HUES64 (cell line): ENCODE measurements at regions not wholly inside any gene's neighbourhood (a gene's known extent, or its start where the extent isn't known, plus 50 kb on each side); places are given as distances from the start of the nearest gene placed in this dataset.

Source experiments
- H3K27ac ChIP-seq: 2 replicates; pipeline ENCODE4 v1.7.0; 2013; ENCODE audit warnings: low read depth, low read length, inconsistent platforms
- H3K27me3 ChIP-seq: 2 replicates; pipeline ENCODE4 v1.6.1; 2013; ENCODE audit warnings: mild to moderate bottlenecking, low read length; ENCODE audit not compliant: insufficient read depth
- H3K36me3 ChIP-seq: 2 replicates; pipeline ENCODE4 v1.6.1; 2013; ENCODE audit warnings: mild to moderate bottlenecking, low read length; ENCODE audit not compliant: insufficient read depth
- H3K4me1 ChIP-seq: 2 replicates; pipeline ENCODE4 v1.6.1; 2013; ENCODE audit warnings: mild to moderate bottlenecking, low read length, moderate library complexity; ENCODE audit not compliant: insufficient read depth
- H3K4me3 ChIP-seq: 2 replicates; pipeline ENCODE4 v1.5.1; 2013; ENCODE audit warnings: mild to moderate bottlenecking, low read length, moderate library complexity
- H3K9ac ChIP-seq: 2 replicates; pipeline ENCODE4 v1.6.1; 2013; ENCODE audit warnings: mild to moderate bottlenecking, low read depth, low read length
- H3K9me3 ChIP-seq: 2 replicates; pipeline ENCODE4 v1.6.1; 2013; ENCODE audit warnings: low read depth, low read length; ENCODE audit not compliant: insufficient read depth
- WGBS: fragments of 150-250, 120-280 bp; methylation state at CpG from one replicate; pipeline ENCODE4 v1.1.7; 2013; ENCODE audit warnings: missing lambda C conversion rate; 5-methylcytosine and 5-hydroxymethylcytosine counted together

DNA sequence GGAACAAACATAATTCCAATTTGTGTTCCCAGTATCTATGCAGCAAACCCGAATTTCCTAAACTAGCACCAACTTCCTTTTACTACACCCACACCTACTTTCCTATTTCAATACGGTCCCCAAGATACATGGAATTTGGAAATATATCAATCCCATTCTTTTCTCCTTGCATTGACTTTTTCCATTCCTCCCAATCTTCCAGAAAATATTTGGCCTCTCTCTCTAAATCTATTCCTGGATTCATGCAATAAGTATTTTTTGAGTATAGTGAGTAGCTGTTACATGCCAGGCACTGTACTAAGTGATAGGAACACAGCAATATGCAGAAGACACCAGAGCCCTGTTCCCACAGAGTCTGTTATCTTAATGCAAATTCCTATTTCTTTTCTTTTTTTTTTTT, 216.2 kb upstream of the PIK3R1 start:
- 90% methylated on average over 2 of the region's 2 CpGs for WGBS
- H3K4me3 ChIP-seq: no peak overlapping the region
- H3K27me3 ChIP-seq: no peaks in the 10 kb centered on the region
- H3K4me1 ChIP-seq: no peaks in the 10 kb centered on the region
- no peaks in the 10 kb centered on the region for H3K9me3 ChIP-seq
- no peak overlapping the region for H3K27ac ChIP-seq
- no peak overlapping the region for H3K9ac ChIP-seq
- no peaks in the 10 kb centered on the region for H3K36me3 ChIP-seq

DNA sequence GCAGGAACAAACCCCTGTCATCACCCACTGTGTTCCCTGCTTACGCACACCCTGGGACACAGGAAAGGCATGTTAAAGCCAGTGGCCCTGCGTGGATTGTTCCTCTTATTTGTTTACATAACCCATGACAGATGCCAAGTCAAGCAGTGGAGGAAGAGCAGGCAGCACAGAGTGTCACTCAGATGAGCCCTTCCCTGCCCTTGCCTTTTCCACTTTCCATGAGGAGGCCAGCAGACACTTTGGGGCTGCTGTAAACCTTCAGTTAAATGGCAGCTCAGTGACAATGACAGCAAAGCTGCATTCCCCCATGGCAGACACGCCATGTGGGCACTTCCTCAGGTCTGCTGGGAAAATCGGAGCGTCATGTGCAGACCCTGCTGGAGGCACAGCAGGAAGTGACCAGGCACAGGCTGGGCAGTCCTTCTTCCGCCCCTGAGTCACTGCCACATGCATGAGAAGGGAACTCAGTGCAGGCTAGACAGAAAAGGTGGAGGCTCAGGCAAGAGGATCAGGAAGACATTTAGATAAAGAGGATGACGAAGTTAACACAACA, 216.8 kb upstream of the PIK3R1 start:
- Histone ChIP-seq H3K4me3 (no peak overlapping the region), H3K9me3 (no peaks in the 10 kb centered on the region)

DNA sequence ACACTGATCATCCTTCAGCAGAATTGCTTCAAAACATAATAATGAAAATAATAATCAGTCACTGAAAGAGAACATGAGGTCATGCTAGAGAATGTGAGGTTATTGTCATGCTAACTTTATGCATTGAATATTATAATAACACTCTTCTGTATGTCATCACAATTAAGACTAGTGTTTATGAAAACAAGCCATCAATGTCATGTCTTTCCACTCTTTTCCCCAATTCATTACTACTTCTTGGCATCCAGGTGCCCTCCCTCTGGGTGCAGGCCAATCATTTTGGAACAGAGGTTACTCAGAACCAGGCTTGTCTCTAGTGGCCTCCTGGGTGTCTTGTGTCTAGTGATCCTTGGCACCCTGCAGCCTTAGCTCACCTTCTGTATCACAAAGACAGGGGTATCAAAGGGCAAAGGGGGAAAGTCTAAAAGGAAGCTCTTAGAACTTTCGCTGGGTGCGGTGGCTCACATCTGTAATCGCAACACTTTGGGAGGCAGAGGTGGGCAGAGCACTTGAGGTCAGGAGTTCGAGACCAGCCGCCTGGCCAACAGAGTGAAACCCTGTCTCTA, 217.6 kb upstream of the PIK3R1 start:
- no peaks in the 10 kb centered on the region for H3K9me3 ChIP-seq
- 98% methylated on average over 4 of the region's 5 CpGs for WGBS
- H3K27me3 ChIP-seq: no peaks in the 10 kb centered on the region
- no peak overlapping the region for H3K9ac ChIP-seq
- no peak overlapping the region for H3K27ac ChIP-seq
- H3K4me1 ChIP-seq: no peaks in the 10 kb centered on the region
- no peak overlapping the region for H3K4me3 ChIP-seq
- H3K36me3 ChIP-seq: no peaks in the 10 kb centered on the region

More for the DNA sequence above, 216.8 kb upstream of the PIK3R1 start:
- 88% methylated on average over 7 of the region's 7 CpGs for WGBS
- Histone ChIP-seq H3K9ac (no peak overlapping the region), H3K27me3 (no peaks in the 10 kb centered on the region), H3K4me1 (no peaks in the 10 kb centered on the region), H3K27ac (no peak overlapping the region), H3K36me3 (no peaks in the 10 kb centered on the region)

DNA sequence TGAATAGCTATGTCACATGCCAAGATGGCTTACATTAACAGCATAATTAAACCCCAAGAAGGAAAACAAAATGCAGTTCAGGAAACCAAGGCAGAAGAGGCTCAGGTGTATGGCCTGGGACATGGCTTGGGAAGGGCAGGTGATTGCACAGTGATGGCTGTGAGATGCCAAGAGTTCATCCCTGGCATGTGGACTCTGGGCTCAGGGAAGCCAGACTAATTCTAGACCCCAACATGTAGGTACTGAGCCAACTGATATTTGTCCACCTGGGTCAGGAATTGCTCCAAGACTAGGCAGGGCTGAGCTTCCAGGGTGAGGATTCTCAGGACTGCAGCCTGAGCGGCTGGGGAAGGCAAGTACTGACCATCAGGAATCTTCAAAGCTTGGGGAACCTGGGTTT, 218.4 kb upstream of the PIK3R1 start:
- no peak overlapping the region for H3K27ac ChIP-seq
- no peaks in the 10 kb centered on the region for H3K36me3 ChIP-seq
- H3K27me3 ChIP-seq: no peaks in the 10 kb centered on the region
- 88% methylated on average over 1 of the region's 1 CpG for WGBS
- no peaks in the 10 kb centered on the region for H3K4me1 ChIP-seq
- H3K4me3 ChIP-seq: no peak overlapping the region
- no peaks in the 10 kb centered on the region for H3K9me3 ChIP-seq
- no peak overlapping the region for H3K9ac ChIP-seq

DNA sequence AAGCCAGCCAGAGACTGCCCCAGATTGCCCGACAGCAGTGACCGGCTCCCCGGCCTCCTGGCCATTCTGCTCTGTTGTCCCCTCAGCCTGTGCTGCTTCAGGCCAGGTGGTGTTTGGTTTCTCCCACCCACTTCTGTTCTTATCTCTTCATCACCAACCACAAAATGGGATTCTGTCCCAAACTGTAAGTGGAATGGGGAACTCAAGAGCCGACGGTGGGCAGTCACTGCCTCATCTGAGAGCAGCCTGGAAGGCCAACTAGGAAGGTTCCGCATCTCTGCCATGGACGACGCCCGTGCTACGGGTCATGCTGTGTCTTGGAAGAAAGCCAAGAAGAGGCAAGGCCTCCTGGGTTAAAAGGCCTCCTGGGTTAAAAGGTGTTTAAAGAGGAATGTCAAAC, 219.0 kb upstream of the PIK3R1 start:
- no peaks in the 10 kb centered on the region for H3K36me3 ChIP-seq
- H3K4me3 ChIP-seq: no peak overlapping the region
- H3K4me1 ChIP-seq: no peaks in the 10 kb centered on the region
- H3K27ac ChIP-seq: no peak overlapping the region
- no peaks in the 10 kb centered on the region for H3K27me3 ChIP-seq
- 95% methylated on average over 10 of the region's 10 CpGs for WGBS
- no peaks in the 10 kb centered on the region for H3K9me3 ChIP-seq
- H3K9ac ChIP-seq: no peak overlapping the region

DNA sequence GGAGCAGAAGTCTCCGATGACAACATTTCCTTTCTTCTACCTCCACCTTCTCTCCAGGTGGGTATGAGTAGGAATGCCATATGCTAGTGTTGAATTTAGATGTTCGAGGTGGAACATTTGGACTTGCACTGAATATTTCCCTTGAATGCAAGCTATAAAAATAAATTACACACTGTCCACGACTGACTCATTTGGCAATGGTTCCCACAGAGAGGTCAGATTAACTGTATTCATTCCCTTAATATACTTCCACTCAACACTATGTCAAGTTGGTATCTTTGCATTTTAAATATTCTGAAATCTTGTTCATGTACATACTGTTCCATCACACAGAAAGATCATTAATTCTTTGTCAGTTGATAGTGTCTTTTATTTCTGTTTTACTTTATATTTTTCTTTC, 222.6 kb upstream of the PIK3R1 start:
- H3K4me3 ChIP-seq: no peak overlapping the region
- H3K4me1 ChIP-seq: no peaks in the 10 kb centered on the region
- no peaks in the 10 kb centered on the region for H3K27me3 ChIP-seq
- H3K9me3 ChIP-seq: no peaks in the 10 kb centered on the region
- no peaks in the 10 kb centered on the region for H3K36me3 ChIP-seq
- no peak overlapping the region for H3K27ac ChIP-seq
- H3K9ac ChIP-seq: no peak overlapping the region
- WGBS: 80% methylated on average over 2 of the region's 3 CpGs

DNA sequence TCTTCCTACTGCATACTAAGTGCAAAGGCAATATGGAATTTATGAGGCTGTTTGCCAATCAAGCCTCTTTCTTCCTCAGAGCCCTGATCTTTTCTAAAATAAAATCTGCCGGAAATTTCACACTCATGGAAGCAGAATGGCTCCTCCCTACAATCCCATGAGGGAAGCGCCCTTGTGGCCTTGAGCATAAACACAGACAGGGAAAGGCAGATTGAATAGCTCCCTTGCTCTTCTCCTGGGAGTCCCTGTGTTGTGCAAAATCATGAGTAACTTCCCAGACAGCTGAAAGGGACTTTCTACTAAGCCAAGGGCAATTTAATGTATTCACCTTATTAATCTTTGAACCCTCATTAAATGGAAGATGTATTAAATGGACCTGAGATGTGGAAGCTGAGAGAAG, 226.1 kb upstream of the PIK3R1 start:
- WGBS: 97% methylated on average over 2 of the region's 2 CpGs
- Histone ChIP-seq H3K4me3 (no peak overlapping the region), H3K36me3 (no peaks in the 10 kb centered on the region)

DNA sequence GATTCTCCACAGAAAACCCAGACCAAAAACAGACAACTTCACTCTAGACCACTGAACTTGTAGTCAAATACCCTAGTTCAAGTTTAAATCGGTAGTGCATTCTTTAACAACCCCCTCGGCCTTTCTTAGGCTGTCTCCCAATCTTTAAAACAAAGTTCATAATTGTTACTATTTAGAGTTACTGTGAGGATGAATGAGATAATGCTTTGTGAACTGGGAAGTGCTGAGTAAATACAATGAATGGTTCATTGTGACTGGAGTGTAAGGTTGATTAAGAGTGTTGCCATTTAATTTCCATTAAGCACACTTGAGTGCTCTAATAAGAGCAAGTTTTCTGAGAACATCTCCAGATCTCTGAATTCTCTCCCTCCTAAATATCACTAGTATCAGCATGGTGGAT, 228.8 kb upstream of the PIK3R1 start:
- Histone ChIP-seq H3K36me3 (no peaks in the 10 kb centered on the region), H3K9ac (no peak overlapping the region), H3K4me3 (no peak overlapping the region), H3K9me3 (no peaks in the 10 kb centered on the region), H3K27me3 (no peaks in the 10 kb centered on the region), H3K4me1 (no peaks in the 10 kb centered on the region), H3K27ac (no peak overlapping the region)
- WGBS: 92% methylated on average over 2 of the region's 2 CpGs

More for the DNA sequence above, 226.1 kb upstream of the PIK3R1 start:
- Histone ChIP-seq H3K4me1 (no peaks in the 10 kb centered on the region), H3K9ac (no peak overlapping the region), H3K27ac (no peak overlapping the region), H3K9me3 (no peaks in the 10 kb centered on the region), H3K27me3 (no peaks in the 10 kb centered on the region)

DNA sequence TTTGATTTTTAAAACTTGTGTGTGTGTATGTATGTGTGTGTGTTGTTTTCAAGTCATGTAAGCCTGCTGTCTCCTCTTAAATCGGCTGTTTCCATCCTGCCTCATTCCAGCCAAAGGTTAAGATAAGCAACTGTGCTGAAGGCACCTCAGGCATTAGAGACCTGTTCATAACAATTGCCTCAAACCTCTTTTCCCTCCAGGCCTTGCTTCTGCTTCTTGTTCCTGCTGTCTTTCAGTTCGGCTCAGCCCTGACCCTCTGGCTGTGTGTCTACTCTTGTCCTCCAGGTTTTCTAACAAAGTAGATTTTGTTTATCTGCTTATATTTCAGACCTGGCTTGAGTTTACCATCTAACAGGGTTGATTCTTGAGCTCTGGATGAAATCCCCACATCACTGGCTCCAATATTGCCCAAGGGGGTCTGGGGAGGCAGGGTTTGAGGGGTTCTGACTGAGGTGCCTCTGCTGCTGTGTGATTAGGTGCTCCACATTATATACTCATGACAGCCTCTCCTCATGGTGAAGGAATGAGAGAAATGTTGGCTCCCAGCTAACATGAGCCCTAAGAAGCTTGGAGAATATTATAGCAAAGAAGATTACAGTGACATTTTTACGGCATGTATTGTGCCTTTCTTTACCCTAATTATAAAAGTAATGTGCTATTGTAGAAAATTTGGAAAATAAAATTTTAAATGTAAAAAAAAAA, 229.7 kb upstream of the PIK3R1 start:
- Histone ChIP-seq H3K4me3 (no peak overlapping the region), H3K9ac (no peak overlapping the region), H3K4me1 (no peaks in the 10 kb centered on the region), H3K9me3 (no peaks in the 10 kb centered on the region), H3K36me3 (no peaks in the 10 kb centered on the region), H3K27me3 (no peaks in the 10 kb centered on the region), H3K27ac (no peak overlapping the region)
- 89% methylated on average over 2 of the region's 3 CpGs for WGBS

DNA sequence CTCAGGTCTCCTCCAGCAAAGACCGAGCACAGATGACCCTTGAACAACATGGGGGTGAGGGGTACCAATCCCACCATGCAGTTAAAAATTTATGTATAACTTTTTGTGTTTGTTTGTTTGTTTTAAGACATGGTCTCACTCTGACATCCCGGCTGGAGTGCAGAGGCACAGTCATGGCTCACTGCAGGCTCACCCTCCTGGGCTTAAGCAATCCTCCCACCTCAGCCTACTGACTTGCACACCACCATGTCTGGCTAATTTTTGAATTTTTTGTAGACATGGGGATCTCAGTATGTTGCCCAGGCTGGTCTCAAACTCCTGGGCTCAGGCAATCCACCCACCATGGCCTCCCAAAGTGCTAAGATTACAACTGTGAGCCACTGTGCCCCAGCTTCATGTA, 231.0 kb upstream of the PIK3R1 start:
- Histone ChIP-seq H3K27me3 (no peaks in the 10 kb centered on the region), H3K27ac (no peak overlapping the region), H3K4me1 (no peaks in the 10 kb centered on the region), H3K36me3 (no peaks in the 10 kb centered on the region), H3K4me3 (no peak overlapping the region), H3K9me3 (no peaks in the 10 kb centered on the region), H3K9ac (no peak overlapping the region)
- 94% methylated on average over 2 of the region's 2 CpGs for WGBS

DNA sequence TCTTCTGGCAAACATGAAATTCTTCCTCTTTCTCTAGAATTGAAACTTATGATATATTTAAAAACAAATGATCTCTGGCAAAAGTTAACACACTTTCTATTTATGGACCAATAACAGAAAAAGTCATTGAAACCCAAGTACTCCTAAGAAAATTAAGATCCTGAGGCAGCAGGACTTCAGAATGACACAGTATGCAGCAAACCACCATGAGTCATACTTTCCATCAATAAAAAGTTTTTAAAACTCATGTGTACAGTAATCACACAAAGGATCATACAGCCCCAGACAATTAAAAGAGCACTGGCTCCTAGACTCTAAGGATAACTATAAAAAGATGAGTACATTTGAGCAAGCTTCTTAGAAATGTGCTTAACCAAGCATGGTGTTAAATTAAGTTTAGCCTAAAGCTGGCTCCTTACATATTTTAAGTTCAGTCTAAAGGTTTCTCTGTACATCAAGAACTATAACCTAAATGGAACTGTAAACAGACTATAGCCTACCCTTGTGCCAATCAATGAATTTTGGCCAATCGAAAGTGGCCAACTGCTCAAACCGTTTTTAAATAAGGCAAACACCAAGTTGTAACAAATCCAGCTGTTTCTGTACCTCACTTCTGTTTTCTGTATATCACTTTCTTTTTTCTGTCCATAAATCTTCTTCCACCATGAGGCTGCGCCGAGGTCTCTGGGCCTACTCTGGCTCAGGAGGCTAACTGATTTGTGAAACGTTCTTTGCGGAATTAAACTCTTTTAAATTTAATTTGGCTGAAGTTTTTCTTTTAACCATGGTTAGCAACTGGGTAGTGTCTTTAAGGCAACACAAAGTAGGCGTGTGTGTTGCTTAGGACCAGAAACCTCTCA, 232.1 kb upstream of the PIK3R1 start:
- Histone ChIP-seq H3K27ac (no peak overlapping the region), H3K9me3 (no peaks in the 10 kb centered on the region), H3K4me3 (no peak overlapping the region), H3K9ac (no peak overlapping the region), H3K27me3 (no peaks in the 10 kb centered on the region), H3K4me1 (no peaks in the 10 kb centered on the region), H3K36me3 (no peaks in the 10 kb centered on the region)
- WGBS: 91% methylated on average over 7 of the region's 7 CpGs
